ENCODE measurements at regions not wholly inside any gene's neighbourhood (a gene's known extent, or its start where the extent isn't known, plus 50 kb on each side); places are given as distances from the start of the nearest gene placed in this dataset.

DNA sequence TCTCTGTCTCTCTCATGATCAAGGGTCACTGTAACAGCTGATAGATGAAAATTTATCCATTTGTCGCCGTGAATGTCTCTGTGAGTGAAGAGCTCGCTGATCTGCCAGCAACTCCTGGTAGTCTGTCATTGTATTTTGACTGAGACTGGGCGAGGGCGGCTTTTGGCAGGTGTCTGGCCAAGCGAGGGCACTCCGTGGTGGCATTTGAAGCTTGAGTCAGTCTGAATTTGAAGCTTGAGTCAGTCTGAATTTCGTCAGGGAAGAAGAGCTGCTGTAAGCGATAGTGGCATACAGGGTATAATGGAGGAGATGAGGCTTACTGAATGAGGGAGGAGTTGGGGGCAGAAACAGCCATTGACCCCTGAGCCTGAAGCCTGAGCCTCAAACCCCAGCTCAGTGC, 56.8 kb upstream of the FAM181A start:
- CTCF ChIA-PET, result no interaction called here
- POLR2A ChIA-PET, result no interaction called here
- Histone ChIP-seq H3K4me3 (ENCODE audit: low read depth, low read length) (no peak overlapping the region), H3K36me3 (ENCODE audit: control insufficient read depth, insufficient read depth, low read length) (no peaks in the 10 kb centered on the region), H3K27me3 (ENCODE audit: control insufficient read depth, insufficient read depth, low read length) (no peaks in the 10 kb centered on the region)
- DNase-seq (ENCODE audit: low read depth), result no peak
- TF ChIP-seq, protein P1, sequence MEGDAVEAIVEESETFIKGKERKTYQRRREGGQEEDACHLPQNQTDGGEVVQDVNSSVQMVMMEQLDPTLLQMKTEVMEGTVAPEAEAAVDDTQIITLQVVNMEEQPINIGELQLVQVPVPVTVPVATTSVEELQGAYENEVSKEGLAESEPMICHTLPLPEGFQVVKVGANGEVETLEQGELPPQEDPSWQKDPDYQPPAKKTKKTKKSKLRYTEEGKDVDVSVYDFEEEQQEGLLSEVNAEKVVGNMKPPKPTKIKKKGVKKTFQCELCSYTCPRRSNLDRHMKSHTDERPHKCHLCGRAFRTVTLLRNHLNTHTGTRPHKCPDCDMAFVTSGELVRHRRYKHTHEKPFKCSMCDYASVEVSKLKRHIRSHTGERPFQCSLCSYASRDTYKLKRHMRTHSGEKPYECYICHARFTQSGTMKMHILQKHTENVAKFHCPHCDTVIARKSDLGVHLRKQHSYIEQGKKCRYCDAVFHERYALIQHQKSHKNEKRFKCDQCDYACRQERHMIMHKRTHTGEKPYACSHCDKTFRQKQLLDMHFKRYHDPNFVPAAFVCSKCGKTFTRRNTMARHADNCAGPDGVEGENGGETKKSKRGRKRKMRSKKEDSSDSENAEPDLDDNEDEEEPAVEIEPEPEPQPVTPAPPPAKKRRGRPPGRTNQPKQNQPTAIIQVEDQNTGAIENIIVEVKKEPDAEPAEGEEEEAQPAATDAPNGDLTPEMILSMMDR (IDR thresholded peaks at IDR 0.05; ENCODE audit: insufficient read depth, low read depth, low read length), result no peak

DNA sequence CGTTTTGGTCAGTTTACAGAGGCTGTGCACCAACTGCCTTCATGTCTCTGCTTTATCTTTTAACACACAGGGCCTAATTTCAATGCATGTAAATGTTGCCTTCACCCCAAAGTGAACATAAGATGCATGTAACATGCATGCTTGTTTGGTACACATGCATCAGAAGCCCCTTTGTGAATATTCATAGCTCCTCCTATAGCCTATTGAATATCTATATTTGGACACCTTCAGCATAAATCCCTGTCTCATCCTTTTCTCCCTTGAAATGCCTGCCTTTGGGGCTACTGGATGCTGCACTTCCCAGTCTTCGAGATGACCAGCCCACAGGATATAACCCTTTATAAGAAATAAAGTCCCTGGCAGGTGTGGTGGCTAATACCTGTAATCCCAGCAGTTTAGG, 57.7 kb upstream of the FAM181A start:
- CTCF ChIA-PET, result no interaction called here
- POLR2A ChIA-PET, result interaction anchor here (0.7 kb wide), 1 partner anchor 388 kb away, joined by 8 read pairs; no protein-coding TSS in a partner anchor
- Histone ChIP-seq H3K36me3 (ENCODE audit: control insufficient read depth, insufficient read depth, low read length) (no peaks in the 10 kb centered on the region), H3K4me3 (ENCODE audit: low read depth, low read length) (no peak overlapping the region), H3K27me3 (ENCODE audit: control insufficient read depth, insufficient read depth, low read length) (no peaks in the 10 kb centered on the region)
- TF ChIP-seq, protein P1 (IDR thresholded peaks at IDR 0.05; ENCODE audit: insufficient read depth, low read depth, low read length), result no peak
- no peak for DNase-seq (ENCODE audit: low read depth)

DNA sequence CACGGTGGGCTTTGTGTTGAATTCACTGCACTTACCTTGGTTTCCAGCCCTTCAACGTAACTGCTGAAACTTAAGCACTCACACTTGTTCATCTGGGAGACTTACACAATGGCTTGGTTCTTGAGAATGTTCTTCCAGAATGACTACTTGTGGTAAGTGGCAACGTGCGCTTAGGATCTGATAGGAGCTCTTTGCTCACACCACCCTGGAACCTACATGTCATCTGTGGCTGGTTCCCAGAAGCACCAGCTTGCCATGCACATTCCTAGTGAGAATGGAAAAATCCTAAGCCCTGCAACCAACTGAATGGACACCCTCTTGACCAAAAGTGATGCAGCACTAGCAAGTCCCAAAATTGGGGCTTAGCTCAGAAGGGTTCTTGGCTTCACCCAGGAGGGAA, 59.0 kb upstream of the FAM181A start:
- TF ChIP-seq, protein P1 (IDR thresholded peaks at IDR 0.05; ENCODE audit: insufficient read depth, low read depth, low read length), result no peak
- no peak for DNase-seq (ENCODE audit: low read depth)
- ChIA-PET CTCF (no interaction called here), POLR2A (no interaction called here)
- Histone ChIP-seq H3K4me3 (ENCODE audit: low read depth, low read length) (no peak overlapping the region), H3K36me3 (ENCODE audit: control insufficient read depth, insufficient read depth, low read length) (no peaks in the 10 kb centered on the region), H3K27me3 (ENCODE audit: control insufficient read depth, insufficient read depth, low read length) (no peaks in the 10 kb centered on the region)

DNA sequence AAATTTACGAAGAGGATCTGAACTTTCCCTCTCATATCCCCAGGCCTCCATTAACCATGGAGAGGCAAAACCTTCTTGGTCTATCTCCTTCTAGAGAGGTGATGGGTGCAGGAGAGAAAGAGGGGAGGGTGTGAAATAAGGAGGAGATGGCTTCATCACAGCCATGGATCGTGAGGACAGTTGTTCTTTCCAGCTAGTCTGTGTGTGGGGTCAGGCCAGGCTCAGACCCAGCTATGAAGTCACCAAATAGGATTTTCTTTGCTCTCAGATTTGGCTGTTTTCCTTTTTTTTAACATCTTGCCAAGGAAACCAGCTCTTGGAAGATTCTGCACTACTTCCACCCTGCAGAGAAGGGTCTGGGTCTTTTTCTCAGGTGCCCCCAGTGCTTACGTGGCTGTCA, 64.9 kb upstream of the FAM181A start:
- no peak for DNase-seq (ENCODE audit: low read depth)
- H3K27me3 ChIP-seq (ENCODE audit: control insufficient read depth, insufficient read depth, low read length), result no peaks in the 10 kb centered on the region
- ChIA-PET POLR2A (no interaction called here), CTCF (interaction anchor here (0.6 kb wide), 1 partner anchor 8 kb away, joined by 3 read pairs; no protein-coding TSS in a partner anchor)
- H3K4me3 ChIP-seq (ENCODE audit: low read depth, low read length), result no peak overlapping the region
- H3K36me3 ChIP-seq (ENCODE audit: control insufficient read depth, insufficient read depth, low read length), result no peaks in the 10 kb centered on the region
- TF ChIP-seq, protein P1 (IDR thresholded peaks at IDR 0.05; ENCODE audit: insufficient read depth, low read depth, low read length), result no peak

DNA sequence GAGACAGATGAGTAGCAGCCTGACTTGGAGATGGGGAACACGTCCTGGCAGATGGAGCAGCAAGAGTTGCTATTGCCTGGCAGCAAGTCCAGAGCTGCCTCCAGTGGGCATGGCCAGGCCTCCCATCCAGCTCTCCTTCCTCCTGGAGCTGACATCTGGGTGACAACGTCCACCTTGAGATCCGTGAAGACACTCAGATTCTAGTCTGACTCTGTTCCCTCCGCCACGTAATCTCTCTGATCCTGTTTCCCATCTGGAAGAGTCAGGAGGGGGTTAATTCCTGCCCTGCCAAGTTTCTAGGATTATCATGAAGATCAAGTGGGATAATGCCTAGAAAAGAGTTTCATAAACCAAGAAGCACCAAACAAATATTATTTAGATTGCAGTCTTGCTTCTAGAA, 65.3 kb upstream of the FAM181A start:
- DNase-seq (ENCODE audit: low read depth), result no peak
- Histone ChIP-seq H3K4me3 (ENCODE audit: low read depth, low read length) (no peak overlapping the region), H3K27me3 (ENCODE audit: control insufficient read depth, insufficient read depth, low read length) (no peaks in the 10 kb centered on the region), H3K36me3 (ENCODE audit: control insufficient read depth, insufficient read depth, low read length) (no peaks in the 10 kb centered on the region)
- TF ChIP-seq, protein P1 (IDR thresholded peaks at IDR 0.05; ENCODE audit: insufficient read depth, low read depth, low read length), result no peak
- ChIA-PET CTCF (no interaction called here), POLR2A (no interaction called here)
